CD4-positive, alpha-beta T cell treated with Interleukin-10 for 1 hour (primary cell): ENCODE measurements at regions not wholly inside any gene's neighbourhood (a gene's known extent, or its start where the extent isn't known, plus 50 kb on each side); places are given as distances from the start of the nearest gene placed in this dataset.
"Not testable (repeated sequence)": the region's sequence is repeated elsewhere in the genome, so short reads cannot be mapped to it uniquely, and the experiment has no call there.

Experiments used
- DNase-seq: peaks from one replicate; pipeline ENCODE4 v3.0.0-alpha.2; 2020

GRCh38 chr4:103982454-103982853, 262.7 kb upstream of the TACR3 start:
- no peak for DNase-seq

GRCh38 chr4:103948244-103949018, 228.6 kb upstream of the TACR3 start:
- DNase-seq = no peak

GRCh38 chr4:103947617-103948016, 227.8 kb upstream of the TACR3 start:
- no peak for DNase-seq

GRCh38 chr4:103946621-103947268, 227.0 kb upstream of the TACR3 start:
- not testable (repeated sequence) for DNase-seq

GRCh38 chr4:103938488-103938887, 218.7 kb upstream of the TACR3 start:
- DNase-seq = no peak

GRCh38 chr4:103936653-103937145, 216.9 kb upstream of the TACR3 start:
- DNase-seq = no peak

GRCh38 chr4:103934178-103934789, 214.5 kb upstream of the TACR3 start:
- peak; percentile 42 for DNase-seq

- DNase-seq = no peak
Observed at GRCh38 chr4:103928370-103928769, 208.6 kb upstream of the TACR3 start.

GRCh38 chr4:103923551-103923950, 203.8 kb upstream of the TACR3 start:
- DNase-seq = no peak

GRCh38 chr4:103918214-103918613, 198.4 kb upstream of the TACR3 start:
- no peak for DNase-seq

GRCh38 chr4:103915224-103915869, 195.6 kb upstream of the TACR3 start:
- no peak for DNase-seq

GRCh38 chr4:103907414-103907813, 187.6 kb upstream of the TACR3 start:
- DNase-seq = no peak

- no peak for DNase-seq
Observed at GRCh38 chr4:103904123-103904522, 184.3 kb upstream of the TACR3 start.

- DNase-seq = no peak
Observed at GRCh38 chr4:103902730-103903129, 182.9 kb upstream of the TACR3 start.

GRCh38 chr4:103895876-103896465, 176.2 kb upstream of the TACR3 start:
- no peak for DNase-seq

GRCh38 chr4:103892586-103892985, 172.8 kb upstream of the TACR3 start:
- no peak for DNase-seq

GRCh38 chr4:103887191-103887590, 167.4 kb upstream of the TACR3 start:
- DNase-seq = no peak

- DNase-seq = no peak
Observed at GRCh38 chr4:103885152-103885551, 165.4 kb upstream of the TACR3 start.

- DNase-seq = no peak
Observed at GRCh38 chr4:103867311-103867710, 147.5 kb upstream of the TACR3 start.

- DNase-seq = no peak
Observed at GRCh38 chr4:103853627-103854026, 133.8 kb upstream of the TACR3 start.

- no peak for DNase-seq
Observed at GRCh38 chr4:103853146-103853545, 133.4 kb upstream of the TACR3 start.

- no peak for DNase-seq
Observed at GRCh38 chr4:103845075-103845474, 125.3 kb upstream of the TACR3 start.

- no peak for DNase-seq
Observed at GRCh38 chr4:103842637-103843239, 123.0 kb upstream of the TACR3 start.
